ENCODE measurements at regions not wholly inside any gene's neighbourhood (a gene's known extent, or its start where the extent isn't known, plus 50 kb on each side); places are given as distances from the start of the nearest gene placed in this dataset.

DNA sequence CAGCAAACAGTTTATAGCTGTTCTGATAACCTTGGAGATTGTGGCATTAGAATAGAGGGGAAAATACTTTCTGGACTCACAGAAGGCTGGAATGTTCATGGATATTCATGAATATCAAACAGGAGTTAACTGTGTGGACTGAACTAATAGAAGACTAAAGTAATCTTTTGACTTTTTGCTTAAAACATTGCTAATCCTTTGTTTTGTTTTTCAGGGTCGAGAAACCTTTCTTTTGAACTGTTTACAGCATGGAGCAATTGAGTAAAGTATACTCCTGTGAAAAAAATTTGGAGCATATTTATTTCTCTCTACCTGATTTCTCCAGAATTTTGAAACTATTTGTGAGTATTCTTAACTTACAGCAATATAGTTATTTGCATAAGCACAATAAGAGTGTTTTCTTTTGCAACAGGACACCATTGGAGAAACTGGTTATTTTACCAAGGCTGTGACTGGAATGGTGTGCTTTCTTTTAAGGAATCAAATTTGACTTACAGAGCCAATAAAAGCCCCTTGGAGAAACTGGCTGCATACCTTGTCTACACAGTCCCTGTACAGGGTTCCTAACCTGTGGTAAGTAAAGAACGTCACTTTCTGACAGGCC lies 821.6 kb downstream of the TBC1D22A start:
- intact Hi-C loops (cut with DNase I), result no loop called here
- WGBS, 4 donors, result 52 to 72% (median 62%) methylated on average over 2 of the region's 2 CpGs
- Histone ChIP-seq H3K27ac (no peak overlapping the region), H3K9me3 (peaks cover 0 to 25% (median 12%) of the 10 kb centered on the region in 12 donors), H3K36me3 (no peaks in the 10 kb centered on the region), H3K4me3 (no peak overlapping the region), H3K4me1 (no peaks in the 10 kb centered on the region), H3K27me3 (peaks cover 0 to 11% (median 0%) of the 10 kb centered on the region in 9 donors)
- no peak for TF ChIP-seq POLR2A (IDR thresholded peaks at IDR 0.05)
- TF ChIP-seq, protein P1, sequence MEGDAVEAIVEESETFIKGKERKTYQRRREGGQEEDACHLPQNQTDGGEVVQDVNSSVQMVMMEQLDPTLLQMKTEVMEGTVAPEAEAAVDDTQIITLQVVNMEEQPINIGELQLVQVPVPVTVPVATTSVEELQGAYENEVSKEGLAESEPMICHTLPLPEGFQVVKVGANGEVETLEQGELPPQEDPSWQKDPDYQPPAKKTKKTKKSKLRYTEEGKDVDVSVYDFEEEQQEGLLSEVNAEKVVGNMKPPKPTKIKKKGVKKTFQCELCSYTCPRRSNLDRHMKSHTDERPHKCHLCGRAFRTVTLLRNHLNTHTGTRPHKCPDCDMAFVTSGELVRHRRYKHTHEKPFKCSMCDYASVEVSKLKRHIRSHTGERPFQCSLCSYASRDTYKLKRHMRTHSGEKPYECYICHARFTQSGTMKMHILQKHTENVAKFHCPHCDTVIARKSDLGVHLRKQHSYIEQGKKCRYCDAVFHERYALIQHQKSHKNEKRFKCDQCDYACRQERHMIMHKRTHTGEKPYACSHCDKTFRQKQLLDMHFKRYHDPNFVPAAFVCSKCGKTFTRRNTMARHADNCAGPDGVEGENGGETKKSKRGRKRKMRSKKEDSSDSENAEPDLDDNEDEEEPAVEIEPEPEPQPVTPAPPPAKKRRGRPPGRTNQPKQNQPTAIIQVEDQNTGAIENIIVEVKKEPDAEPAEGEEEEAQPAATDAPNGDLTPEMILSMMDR (IDR thresholded peaks at IDR 0.05), result no peak
- ATAC-seq (no peak), DNase-seq (no peak)

DNA sequence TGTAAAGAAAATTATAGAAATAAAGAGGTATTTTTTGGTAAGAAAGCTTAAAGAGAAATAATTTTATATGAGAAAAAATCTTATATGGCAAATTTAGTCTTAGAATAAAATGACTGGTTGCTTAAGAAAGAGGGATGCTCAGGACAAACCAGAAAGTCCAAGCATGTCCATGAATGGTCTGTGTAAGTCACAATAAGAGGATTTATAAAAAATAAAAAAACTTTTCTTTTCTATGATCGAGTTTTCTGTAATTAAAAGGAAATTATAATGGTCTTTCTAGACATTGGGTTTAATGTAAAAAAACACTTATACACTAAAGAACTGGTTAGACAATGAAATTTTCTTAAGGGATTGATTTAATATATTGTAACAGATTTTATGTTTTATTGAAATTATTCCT lies 819.6 kb downstream of the TBC1D22A start:
- no peak overlapping the region for H3K4me3 ChIP-seq
- H3K27me3 ChIP-seq, result peaks cover 0 to 13% (median 0%) of the 10 kb centered on the region in 9 donors
- intact Hi-C loops (cut with DNase I), result no loop called here
- no peaks in the 10 kb centered on the region for H3K4me1 ChIP-seq
- ATAC-seq (no peak), DNase-seq (no peak)
- TF ChIP-seq, protein P1 (IDR thresholded peaks at IDR 0.05), result no peak
- no peak for TF ChIP-seq POLR2A (IDR thresholded peaks at IDR 0.05)
- H3K27ac ChIP-seq, result no peak overlapping the region
- 38 to 45% (median 43%) methylated on average over 1 of the region's 1 CpG for WGBS, 4 donors
- no peaks in the 10 kb centered on the region for H3K36me3 ChIP-seq
- peaks cover 0 to 25% (median 12%) of the 10 kb centered on the region in 12 donors for H3K9me3 ChIP-seq

DNA sequence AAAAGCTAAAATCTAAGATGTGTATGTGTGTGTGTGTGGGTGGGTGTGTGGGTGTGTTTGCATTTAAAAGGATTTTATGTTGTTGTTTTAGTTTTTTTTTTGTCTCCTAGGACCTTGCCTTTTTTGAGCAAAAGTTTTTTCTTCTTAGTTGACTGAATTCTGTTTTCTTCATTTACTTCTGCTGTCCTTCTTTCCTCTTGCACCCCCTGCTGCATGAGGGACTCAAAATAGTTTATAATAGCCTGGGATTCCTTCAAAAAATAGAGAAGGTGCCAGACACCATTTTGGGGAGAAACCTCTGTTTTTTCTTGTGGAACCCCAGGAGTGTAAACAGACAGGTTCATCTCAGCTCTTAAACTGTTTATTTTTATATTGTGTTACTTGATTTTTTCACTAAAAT lies 817.7 kb downstream of the TBC1D22A start:
- no peak for ATAC-seq
- no peaks in the 10 kb centered on the region for H3K36me3 ChIP-seq
- no peak overlapping the region for H3K27ac ChIP-seq
- H3K4me1 ChIP-seq, result no peaks in the 10 kb centered on the region
- peaks cover 0 to 25% (median 12%) of the 10 kb centered on the region in 12 donors for H3K9me3 ChIP-seq
- intact Hi-C loops (cut with DNase I), result no loop called here
- DNase-seq, result no peak
- no peak overlapping the region for H3K4me3 ChIP-seq
- peaks cover 0 to 10% (median 0%) of the 10 kb centered on the region in 9 donors for H3K27me3 ChIP-seq
- no peak for TF ChIP-seq POLR2A (IDR thresholded peaks at IDR 0.05)
- TF ChIP-seq, protein P1 (IDR thresholded peaks at IDR 0.05), result peak in 2 of 12 donors; percentile 11 to 18

DNA sequence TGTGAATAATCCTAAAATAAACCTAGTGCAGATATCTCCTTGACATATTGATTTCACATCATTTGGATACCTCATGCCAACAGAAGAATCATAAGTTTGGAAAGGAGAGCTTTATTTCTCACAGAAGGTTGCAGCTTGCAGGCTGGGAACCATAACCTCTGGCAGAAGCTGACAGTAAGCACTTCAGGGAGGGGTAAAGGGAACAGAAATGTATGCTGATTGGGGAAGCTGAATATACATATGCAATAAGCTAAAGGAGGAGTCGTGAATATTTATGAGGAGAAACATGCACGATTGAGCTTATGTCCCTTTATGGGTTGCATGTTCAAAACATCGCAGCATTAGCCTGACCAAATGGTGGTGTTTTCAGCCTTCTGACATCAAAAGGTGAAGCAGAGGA lies 814.5 kb downstream of the TBC1D22A start:
- Histone ChIP-seq H3K4me1 (no peaks in the 10 kb centered on the region), H3K27ac (no peak overlapping the region), H3K36me3 (no peaks in the 10 kb centered on the region), H3K9me3 (peaks cover 0 to 2% (median 0%) of the 10 kb centered on the region in 12 donors), H3K27me3 (peaks cover 0 to 12% (median 0%) of the 10 kb centered on the region in 9 donors), H3K4me3 (no peak overlapping the region)
- no peak for DNase-seq
- intact Hi-C loops (cut with DNase I), result no loop called here
- 84 to 88% (median 86%) methylated on average over 3 of the region's 3 CpGs for WGBS, 4 donors
- ATAC-seq, result no peak
- no peak for TF ChIP-seq POLR2A (IDR thresholded peaks at IDR 0.05)
- TF ChIP-seq, protein P1 (IDR thresholded peaks at IDR 0.05), result no peak

All from heart left ventricle (tissue), 16 donors.